GM12801 (cell line): ENCODE measurements at regions not wholly inside any gene's neighbourhood (a gene's known extent, or its start where the extent isn't known, plus 50 kb on each side); places are given as distances from the start of the nearest gene placed in this dataset.

Experiments used
- CTCF ChIP-seq: IDR thresholded peaks from one replicate; pipeline ENCODE4 v1.5.1; 2011; ENCODE audit warnings: control low read depth; ENCODE audit not compliant: insufficient read length; ENCODE audit errors: extremely low read depth

- TF ChIP-seq CTCF = no peak
Observed at GRCh38 chr2:7987992-7988391, 693.9 kb upstream of the ID2 start.

DNA sequence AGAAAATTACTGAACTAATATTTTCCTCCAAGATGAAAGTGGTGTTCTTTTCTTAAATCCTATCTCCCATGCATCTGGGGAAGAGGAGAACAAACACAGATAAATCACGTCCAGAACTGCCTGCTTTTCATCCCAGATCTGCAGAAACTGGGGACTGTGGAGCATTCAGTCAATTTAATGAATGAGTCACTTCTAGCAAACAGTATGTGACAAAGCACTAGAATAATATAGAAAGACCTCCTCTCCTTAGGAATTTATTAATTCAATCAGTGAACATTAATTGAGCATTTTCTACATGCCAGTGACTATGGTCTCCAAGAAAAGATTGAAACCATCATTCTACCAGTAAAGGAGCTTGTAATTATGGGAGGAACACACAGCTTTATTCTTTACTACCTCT lies 693.4 kb upstream of the ID2 start:
- no peak for TF ChIP-seq CTCF

DNA sequence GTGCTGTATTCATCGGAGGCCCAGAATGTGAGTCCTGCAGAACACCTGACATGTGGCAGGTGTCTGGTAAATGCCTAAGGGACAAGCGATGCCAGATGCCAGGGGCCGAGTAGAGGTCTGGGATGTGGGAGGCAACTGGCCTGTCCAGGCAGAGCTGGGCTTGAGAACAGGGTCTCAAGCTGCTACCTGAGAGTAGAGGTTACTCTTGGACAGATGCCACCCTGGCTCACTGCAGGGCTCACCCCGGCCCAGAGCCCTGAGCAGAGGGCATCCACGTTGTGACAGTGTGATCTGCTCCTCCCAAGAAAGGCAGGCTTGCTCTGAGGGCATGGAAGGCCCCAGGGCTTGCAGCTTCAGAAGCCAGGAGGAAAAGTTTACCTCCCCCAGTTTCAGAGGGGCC lies 692.0 kb upstream of the ID2 start:
- no peak for TF ChIP-seq CTCF

GRCh38 chr2:7992612-7993602 lies 688.9 kb upstream of the ID2 start:
- TF ChIP-seq CTCF = no peak

GRCh38 chr2:7994397-7994951 lies 687.4 kb upstream of the ID2 start:
- TF ChIP-seq CTCF = no peak

- no peak for TF ChIP-seq CTCF
Observed at GRCh38 chr2:7997279-7997678, 684.6 kb upstream of the ID2 start.

DNA sequence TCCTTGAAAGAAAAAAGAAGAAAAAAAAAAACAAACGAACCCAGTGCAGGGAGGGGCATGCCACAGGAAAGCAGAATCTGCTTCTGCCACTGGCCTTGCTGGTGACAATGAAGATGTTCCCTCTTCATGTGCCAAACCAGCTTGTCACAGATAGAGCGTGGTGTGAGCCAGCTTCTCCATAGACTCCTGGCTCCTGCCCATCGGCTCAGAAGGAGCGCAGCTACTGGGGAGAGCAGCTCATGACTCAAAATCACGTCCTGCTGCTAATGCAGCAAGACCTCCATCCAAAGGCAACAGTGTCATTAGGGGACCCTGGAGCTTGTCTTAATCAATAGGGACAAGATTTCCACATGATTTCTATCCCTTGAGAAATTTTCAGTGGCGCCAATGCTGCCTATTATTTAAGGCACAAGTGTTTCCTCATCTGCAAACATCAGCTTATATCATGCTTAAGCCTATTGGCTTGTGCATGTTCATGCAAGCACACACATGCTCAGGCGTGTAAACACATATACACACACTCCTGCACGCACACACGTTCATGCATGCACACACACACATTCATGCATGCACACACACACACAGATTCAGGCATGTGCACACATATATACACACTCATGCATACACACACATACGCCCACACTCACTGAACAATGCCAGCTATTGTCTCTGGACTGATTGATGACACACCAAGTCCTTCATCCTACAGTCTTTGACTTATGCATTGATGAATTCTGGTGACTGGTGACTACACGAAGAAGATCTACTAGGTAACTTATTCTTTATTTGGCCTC lies 682.0 kb upstream of the ID2 start:
- TF ChIP-seq CTCF = no peak
